ENCODE measurements at regions not wholly inside any gene's neighbourhood (a gene's known extent, or its start where the extent isn't known, plus 50 kb on each side); places are given as distances from the start of the nearest gene placed in this dataset.

DNA sequence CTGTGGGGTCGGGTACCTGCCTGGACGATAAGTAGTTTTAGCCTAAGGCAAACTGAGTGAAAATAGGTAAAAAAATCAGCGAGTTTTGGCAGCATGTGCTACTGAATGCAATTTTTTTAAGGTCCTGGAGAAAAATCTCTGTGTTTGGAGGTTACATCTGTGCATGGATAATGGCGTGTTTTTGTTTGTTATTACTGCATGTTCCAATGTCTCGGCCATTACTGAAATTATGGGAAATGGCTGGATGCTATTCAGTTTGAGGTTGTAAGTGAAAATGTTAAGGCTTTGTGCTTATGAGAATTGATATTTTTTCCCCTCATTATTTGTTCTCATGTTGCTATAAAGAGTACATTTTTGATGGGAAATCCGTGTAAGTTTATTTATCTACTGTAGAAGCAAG, 441.7 kb downstream of the PRDM2 start:
- no peak overlapping the region for H2AFZ ChIP-seq
- ChIA-PET CTCF (no interaction called here), POLR2A (ENCODE audit: unreplicated experiment) (interaction anchor here (0.6 kb wide), 1 partner anchor 9 kb away, joined by 3 read pairs; no protein-coding TSS in a partner anchor)
- intact Hi-C loops (cut with micrococcal nuclease; ENCODE audit: unreplicated experiment), result no loop called here
- H3K4me1 ChIP-seq (replicated peaks; ENCODE audit: insufficient read depth), result no peaks in the 10 kb centered on the region
- H3F3A ChIP-seq (ENCODE audit: insufficient read depth, low read depth), result no peaks in the 10 kb centered on the region
- TF ChIP-seq CTCF (conservative IDR thresholded peaks at IDR 0.05) (no peak), EZH2 (IDR thresholded peaks at IDR 0.05; ENCODE audit: low read depth) (no peak)
- no peaks in the 10 kb centered on the region for H4K20me1 ChIP-seq (ENCODE audit: insufficient read depth)
- no peaks in the 10 kb centered on the region for H3K36me3 ChIP-seq (ENCODE audit: low read depth)
- no peaks in the 10 kb centered on the region for H3K9me3 ChIP-seq (ENCODE audit: insufficient read depth, low read depth)
- no peak overlapping the region for H3K4me2 ChIP-seq
- DNase-seq, result no peak
- peaks cover 3% of the 10 kb centered on the region; the same call in 1 of the 2 replicates for H3K27me3 ChIP-seq (ENCODE audit: insufficient read depth, low read depth)
- no peaks in the 10 kb centered on the region for H3K79me2 ChIP-seq (ENCODE audit: low read depth)
- H3K4me3 ChIP-seq, result no peak overlapping the region
- no peak overlapping the region for H3K27ac ChIP-seq
- BruUV-seq (replicated peaks), result no TSS peak
- H3K9me2 ChIP-seq (ENCODE audit: insufficient read depth), result no peaks in the 10 kb centered on the region

DNA sequence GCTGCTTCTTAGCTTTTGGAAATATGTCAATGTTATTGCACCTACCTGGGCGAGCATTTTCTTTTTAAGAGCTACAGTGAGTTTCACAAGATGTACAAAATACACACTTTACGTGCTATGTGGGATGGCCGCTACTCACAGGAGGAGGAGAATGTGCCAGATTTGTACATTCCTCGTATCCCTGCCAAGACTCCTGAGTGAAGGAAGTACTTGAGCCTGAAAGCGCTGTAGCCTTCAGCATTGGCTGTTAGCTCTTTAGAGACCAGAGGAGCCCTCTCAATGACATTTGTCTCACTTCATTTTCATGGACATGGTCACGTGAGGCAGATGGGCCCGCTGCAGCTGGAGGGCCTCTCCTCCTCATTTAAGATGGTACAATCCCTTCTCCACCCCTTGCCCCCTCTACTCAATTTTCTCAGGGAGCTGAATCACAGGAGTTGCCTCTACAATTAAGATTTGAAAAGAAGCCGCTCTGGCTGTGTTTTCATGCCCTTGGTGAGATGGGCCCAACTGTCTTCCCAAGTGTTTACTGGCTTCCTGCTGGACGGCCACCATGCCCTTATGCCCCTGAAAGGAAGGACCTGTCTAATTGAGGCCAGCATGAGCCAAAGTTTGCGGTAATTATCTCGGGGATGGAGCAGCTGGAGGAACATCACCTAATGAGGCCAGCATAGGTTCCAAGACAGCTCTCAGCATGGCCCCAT, 442.6 kb downstream of the PRDM2 start:
- POLR2A ChIA-PET (ENCODE audit: unreplicated experiment), result no interaction called here
- Histone ChIP-seq H3K27ac (no peak overlapping the region), H3K9me3 (ENCODE audit: insufficient read depth, low read depth) (no peaks in the 10 kb centered on the region), H3K27me3 (ENCODE audit: insufficient read depth, low read depth) (peaks cover 3% of the 10 kb centered on the region; the same call in 1 of the 2 replicates), H3K79me2 (ENCODE audit: low read depth) (no peaks in the 10 kb centered on the region), H3F3A (ENCODE audit: insufficient read depth, low read depth) (no peaks in the 10 kb centered on the region), H4K20me1 (ENCODE audit: insufficient read depth) (no peaks in the 10 kb centered on the region), H2AFZ (no peak overlapping the region), H3K4me2 (no peak overlapping the region), H3K4me1 (replicated peaks; ENCODE audit: insufficient read depth) (no peaks in the 10 kb centered on the region), H3K36me3 (ENCODE audit: low read depth) (no peaks in the 10 kb centered on the region), H3K9me2 (ENCODE audit: insufficient read depth) (no peaks in the 10 kb centered on the region), H3K4me3 (no peak overlapping the region)
- CTCF ChIA-PET, result no interaction called here
- no TSS peak for BruUV-seq (replicated peaks)
- intact Hi-C loops (cut with micrococcal nuclease; ENCODE audit: unreplicated experiment), result no loop called here
- DNase-seq, result no peak
- TF ChIP-seq EZH2 (IDR thresholded peaks at IDR 0.05; ENCODE audit: low read depth) (no peak), CTCF (conservative IDR thresholded peaks at IDR 0.05) (no peak)

DNA sequence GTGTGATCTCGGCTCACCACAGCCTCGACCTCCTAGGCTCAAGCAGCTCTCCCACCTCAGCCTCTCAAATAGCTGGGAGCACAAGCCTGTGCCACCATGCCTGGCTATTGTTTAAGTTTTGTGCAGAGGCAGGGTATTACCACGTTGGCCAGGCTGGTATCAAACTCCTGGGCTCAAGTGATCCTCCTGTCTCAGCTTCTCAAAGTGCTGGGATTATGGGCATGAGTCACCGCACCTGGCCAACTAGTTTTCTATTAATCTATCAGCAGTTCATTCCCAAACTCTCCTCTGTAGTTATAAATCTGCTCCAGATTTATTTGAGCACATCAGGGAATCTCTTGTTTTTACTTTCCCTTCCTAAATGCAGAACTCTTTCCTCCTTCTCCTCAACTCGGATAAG, 443.8 kb downstream of the PRDM2 start:
- Histone ChIP-seq H3K4me3 (no peak overlapping the region), H3K9me3 (ENCODE audit: insufficient read depth, low read depth) (no peaks in the 10 kb centered on the region), H3K36me3 (ENCODE audit: low read depth) (no peaks in the 10 kb centered on the region), H4K20me1 (ENCODE audit: insufficient read depth) (no peaks in the 10 kb centered on the region), H3K4me1 (replicated peaks; ENCODE audit: insufficient read depth) (no peaks in the 10 kb centered on the region), H3K79me2 (ENCODE audit: low read depth) (no peaks in the 10 kb centered on the region), H3K4me2 (no peak overlapping the region), H3K27ac (no peak overlapping the region), H3F3A (ENCODE audit: insufficient read depth, low read depth) (no peaks in the 10 kb centered on the region), H3K9me2 (ENCODE audit: insufficient read depth) (no peaks in the 10 kb centered on the region), H2AFZ (no peak overlapping the region), H3K27me3 (ENCODE audit: insufficient read depth, low read depth) (no peaks in the 10 kb centered on the region)
- no TSS peak for BruUV-seq (replicated peaks)
- TF ChIP-seq CTCF (conservative IDR thresholded peaks at IDR 0.05) (no peak), EZH2 (IDR thresholded peaks at IDR 0.05; ENCODE audit: low read depth) (no peak)
- intact Hi-C loops (cut with micrococcal nuclease; ENCODE audit: unreplicated experiment), result no loop called here
- CTCF ChIA-PET, result no interaction called here
- DNase-seq, result no peak
- POLR2A ChIA-PET (ENCODE audit: unreplicated experiment), result no interaction called here

Data from PC-9 (cell line).